ENCODE measurements at regions not wholly inside any gene's neighbourhood (a gene's known extent, or its start where the extent isn't known, plus 50 kb on each side); places are given as distances from the start of the nearest gene placed in this dataset.

- Histone ChIP-seq H3K4me3 (ENCODE audit: low read length) (no peak overlapping the region), H4K20me1 (ENCODE audit: insufficient read depth, low read length) (no peaks in the 10 kb centered on the region), H3K79me2 (ENCODE audit: low read length) (no peaks in the 10 kb centered on the region), H3K36me3 (replicated peaks; ENCODE audit: insufficient read depth, low read length) (no peaks in the 10 kb centered on the region), H3K9me2 (replicated peaks; ENCODE audit: insufficient read depth, low read length) (no peaks in the 10 kb centered on the region), H3K9ac (ENCODE audit: low read length) (no peak overlapping the region), H2AFZ (ENCODE audit: low read length) (no peak overlapping the region), H3K9me3 (replicated peaks; ENCODE audit: insufficient read depth, low read length) (no peaks in the 10 kb centered on the region), H3K4me2 (ENCODE audit: low read depth, low read length) (no peak overlapping the region), H3K27me3 (replicated peaks; ENCODE audit: insufficient read depth, low read length) (peaks cover 83% of the 10 kb centered on the region), H3F3A (ENCODE audit: insufficient read depth, low read length) (no peaks in the 10 kb centered on the region), H3K4me1 (ENCODE audit: low read length) (no peaks in the 10 kb centered on the region), H3K27ac (ENCODE audit: low read length) (no peak overlapping the region)
- no peak for DNase-seq
- TF ChIP-seq EZH2phosphoT487 (IDR thresholded peaks at IDR 0.05; ENCODE audit: low read length) (no peak), EZH2 (optimal IDR thresholded peaks at IDR 0.05; ENCODE audit: low read depth, low read length) (no peak), CTCF (IDR thresholded peaks at IDR 0.05; ENCODE audit: low read length) (no peak)
These were observed 111.7 kb upstream of the GPC1 start for GRCh38 chr2:240323601-240324291.

- no peaks in the 10 kb centered on the region for H3K79me2 ChIP-seq (ENCODE audit: low read length)
- H3K27me3 ChIP-seq (replicated peaks; ENCODE audit: insufficient read depth, low read length): peaks cover 85% of the 10 kb centered on the region
- H3F3A ChIP-seq (ENCODE audit: insufficient read depth, low read length): no peaks in the 10 kb centered on the region
- no peak overlapping the region for H3K4me2 ChIP-seq (ENCODE audit: low read depth, low read length)
- H3K9ac ChIP-seq (ENCODE audit: low read length): no peak overlapping the region
- no peak overlapping the region for H3K4me3 ChIP-seq (ENCODE audit: low read length)
- no peaks in the 10 kb centered on the region for H3K9me2 ChIP-seq (replicated peaks; ENCODE audit: insufficient read depth, low read length)
- no peak for DNase-seq
- no peaks in the 10 kb centered on the region for H3K4me1 ChIP-seq (ENCODE audit: low read length)
- no peaks in the 10 kb centered on the region for H3K9me3 ChIP-seq (replicated peaks; ENCODE audit: insufficient read depth, low read length)
- H3K27ac ChIP-seq (ENCODE audit: low read length): no peak overlapping the region
- no peak overlapping the region for H2AFZ ChIP-seq (ENCODE audit: low read length)
- H4K20me1 ChIP-seq (ENCODE audit: insufficient read depth, low read length): no peaks in the 10 kb centered on the region
- H3K36me3 ChIP-seq (replicated peaks; ENCODE audit: insufficient read depth, low read length): no peaks in the 10 kb centered on the region
- TF ChIP-seq CTCF (IDR thresholded peaks at IDR 0.05; ENCODE audit: low read length) (no peak), EZH2phosphoT487 (IDR thresholded peaks at IDR 0.05; ENCODE audit: low read length) (no peak), EZH2 (optimal IDR thresholded peaks at IDR 0.05; ENCODE audit: low read depth, low read length) (no peak)
These were observed 111.0 kb upstream of the GPC1 start for GRCh38 chr2:240324312-240325015.

DNA sequence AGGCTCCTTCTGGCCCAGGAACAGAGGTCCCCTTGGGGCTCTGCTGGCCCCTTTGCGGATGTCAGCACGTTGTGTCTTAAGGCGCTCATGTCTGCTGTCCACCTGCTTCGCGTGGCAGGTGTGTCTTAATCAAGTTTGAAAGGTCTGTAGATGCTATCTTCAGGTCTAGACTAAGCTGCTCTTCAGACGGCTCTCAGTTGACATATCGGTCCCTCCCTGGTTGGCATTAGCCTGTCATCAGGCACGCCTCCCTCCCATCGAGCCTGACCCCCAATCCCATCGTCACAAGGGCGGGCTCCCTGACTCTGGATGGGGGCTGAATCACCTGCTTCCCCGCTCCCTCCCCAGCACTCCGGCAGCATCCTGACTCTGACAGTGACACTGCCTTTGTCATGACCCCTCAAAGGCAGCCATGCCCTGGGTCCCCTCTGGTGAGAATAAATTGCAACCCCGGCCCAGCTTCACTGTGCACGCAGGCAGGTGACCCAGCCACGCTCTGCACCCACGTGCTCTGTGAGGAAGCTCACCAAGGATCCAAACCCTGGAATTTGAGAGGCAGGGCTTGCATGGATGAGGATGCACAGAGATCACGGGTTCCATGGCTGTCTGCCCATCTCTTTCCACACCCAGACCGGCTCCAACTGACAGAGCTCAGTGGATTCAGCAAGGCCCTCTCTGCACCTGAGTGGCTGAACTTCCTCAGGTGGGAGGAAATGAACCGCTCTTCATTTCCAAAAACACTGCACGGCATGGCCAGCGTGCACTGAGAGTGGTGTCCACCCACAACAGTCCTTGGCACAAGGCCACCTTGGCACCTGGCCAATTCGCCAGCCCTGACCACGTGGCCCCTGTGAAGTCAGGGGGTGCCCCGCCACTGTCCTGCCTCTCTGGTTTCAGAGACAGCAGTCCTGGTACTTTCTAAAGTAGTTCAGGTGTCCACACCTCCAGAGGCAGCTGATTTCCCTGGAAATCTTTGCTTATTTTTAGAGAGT lies 110.2 kb upstream of the GPC1 start:
- Histone ChIP-seq H3K9me2 (replicated peaks; ENCODE audit: insufficient read depth, low read length) (no peaks in the 10 kb centered on the region), H4K20me1 (ENCODE audit: insufficient read depth, low read length) (no peaks in the 10 kb centered on the region), H3K27ac (ENCODE audit: low read length) (no peak overlapping the region), H3K4me2 (ENCODE audit: low read depth, low read length) (no peak overlapping the region), H2AFZ (ENCODE audit: low read length) (no peak overlapping the region), H3K36me3 (replicated peaks; ENCODE audit: insufficient read depth, low read length) (no peaks in the 10 kb centered on the region), H3K79me2 (ENCODE audit: low read length) (no peaks in the 10 kb centered on the region), H3F3A (ENCODE audit: insufficient read depth, low read length) (no peaks in the 10 kb centered on the region), H3K9ac (ENCODE audit: low read length) (no peak overlapping the region), H3K4me1 (ENCODE audit: low read length) (no peaks in the 10 kb centered on the region), H3K9me3 (replicated peaks; ENCODE audit: insufficient read depth, low read length) (no peaks in the 10 kb centered on the region), H3K27me3 (replicated peaks; ENCODE audit: insufficient read depth, low read length) (peaks cover 89% of the 10 kb centered on the region), H3K4me3 (ENCODE audit: low read length) (no peak overlapping the region)
- DNase-seq: no peak
- TF ChIP-seq EZH2phosphoT487 (IDR thresholded peaks at IDR 0.05; ENCODE audit: low read length) (no peak), EZH2 (optimal IDR thresholded peaks at IDR 0.05; ENCODE audit: low read depth, low read length) (no peak), CTCF (IDR thresholded peaks at IDR 0.05; ENCODE audit: low read length) (no peak)
